ENCODE measurements at regions not wholly inside any gene's neighbourhood (a gene's known extent, or its start where the extent isn't known, plus 50 kb on each side); places are given as distances from the start of the nearest gene placed in this dataset.

GRCh38 chr12:130111965-130112496, 50.2 kb upstream of the FZD10 start:
- no peaks in the 10 kb centered on the region for H3K27me3 ChIP-seq (ENCODE audit: control insufficient read depth in 1 of 2, insufficient read depth in 2 of 2, low read length in 2 of 2)
- H3K36me3 ChIP-seq (ENCODE audit: insufficient read depth, low read length), result no peaks in the 10 kb centered on the region
- no peaks in the 10 kb centered on the region for H3K4me1 ChIP-seq (ENCODE audit: insufficient read depth, low read length)
- no peaks in the 10 kb centered on the region for H3K9me3 ChIP-seq (ENCODE audit: low read length)
- no peak overlapping the region for H3K4me3 ChIP-seq (ENCODE audit: low read depth in 1 of 2, low read length in 2 of 2)
- no peak overlapping the region for H3K27ac ChIP-seq (ENCODE audit: low read depth, low read length)
- no peak overlapping the region for H3K9ac ChIP-seq (ENCODE audit: low read length)

All from muscle layer of colon (tissue), 2 donors.